ENCODE measurements at regions not wholly inside any gene's neighbourhood (a gene's known extent, or its start where the extent isn't known, plus 50 kb on each side); places are given as distances from the start of the nearest gene placed in this dataset.
A peak's percentile ranks its signal among the peaks of the same experiment; 100 is the strongest.
"Not testable (repeated sequence)": the region's sequence is repeated elsewhere in the genome, so short reads cannot be mapped to it uniquely, and the experiment has no call there.

GRCh38 chr19:20289186-20289585 is 122.2 kb downstream of the ZNF486 start:
- no peak for DNase-seq

DNA sequence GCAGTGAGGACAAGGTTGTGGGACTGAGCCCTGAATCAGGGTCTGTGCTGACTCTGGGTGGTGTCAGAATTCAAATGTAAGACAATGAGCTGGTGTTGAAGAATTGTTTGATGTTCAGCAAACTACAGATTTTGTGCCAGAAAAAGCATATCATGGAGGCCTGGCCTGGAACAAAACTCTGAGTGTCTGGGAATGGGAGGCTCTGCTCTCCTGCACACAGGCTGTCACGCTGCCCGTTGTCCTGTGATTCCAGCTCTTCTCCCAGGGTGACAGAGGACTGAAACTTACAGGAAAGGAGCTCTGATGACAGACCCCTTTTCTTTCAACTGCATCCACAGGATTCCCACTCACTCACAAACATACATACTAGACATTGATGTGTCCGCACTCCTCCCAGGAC is 120.1 kb downstream of the ZNF486 start:
- no peak for DNase-seq

DNA sequence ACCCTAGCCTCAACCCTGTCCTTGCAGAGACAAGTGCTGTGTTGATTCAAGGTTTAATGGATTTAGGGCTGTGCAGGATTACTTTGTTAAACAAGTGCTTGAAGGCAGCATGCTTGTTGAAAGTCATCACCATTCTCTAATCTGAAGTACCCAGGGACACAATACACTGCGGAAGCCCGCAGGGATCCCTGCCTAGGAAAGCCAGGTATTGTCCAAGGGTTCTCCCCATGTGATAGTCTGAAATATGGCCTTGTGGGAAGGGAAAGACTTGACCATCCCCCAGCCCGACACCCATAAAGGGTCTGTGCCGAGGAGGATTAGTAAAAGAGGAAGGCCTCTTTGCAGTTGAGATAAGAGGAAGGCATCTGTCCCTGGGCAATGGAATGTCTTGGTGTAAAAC is 118.9 kb downstream of the ZNF486 start:
- DNase-seq: not testable (repeated sequence)

DNA sequence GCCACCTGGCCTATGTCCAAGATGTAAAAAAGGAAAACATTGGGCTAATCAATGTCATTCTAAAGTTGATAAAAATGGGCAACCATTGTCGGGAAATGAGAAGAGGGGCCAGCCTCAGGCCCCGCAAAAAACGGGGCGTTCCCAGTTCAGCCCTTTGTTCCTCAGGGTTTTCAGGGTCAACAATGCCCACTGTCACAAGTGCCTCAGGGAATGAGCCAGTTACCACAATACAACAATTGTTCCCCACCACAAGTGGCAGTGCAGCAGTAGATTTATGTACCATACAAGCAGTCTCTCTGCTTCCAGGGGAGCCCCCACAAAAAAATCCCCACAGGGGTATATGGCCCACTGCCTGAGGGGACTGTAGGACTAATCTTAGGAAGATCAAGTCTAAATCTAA is 112.5 kb downstream of the ZNF486 start:
- no peak for DNase-seq

DNA sequence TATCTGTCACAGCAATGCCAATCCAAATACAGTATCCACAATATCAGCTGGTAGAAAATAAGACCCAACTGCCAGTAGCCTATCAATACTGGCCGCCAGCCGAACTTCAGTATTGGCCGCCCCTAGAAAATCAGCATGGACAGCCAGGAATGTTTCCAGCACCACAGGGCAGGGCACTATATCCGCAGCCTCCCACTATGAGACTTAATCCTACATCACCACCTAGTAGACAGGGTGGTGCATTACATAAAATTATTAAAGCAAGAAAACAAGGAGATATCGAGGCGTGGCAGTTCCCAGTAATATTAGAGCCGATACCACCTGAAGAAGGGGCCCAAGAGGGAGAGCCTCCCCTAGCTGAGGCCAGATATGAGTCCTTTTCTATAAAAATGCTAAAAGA is 111.3 kb downstream of the ZNF486 start:
- DNase-seq: peak in 3 of 4 experiments; percentile 21 to 48 (median 35)

GRCh38 chr19:20276732-20277082 is 109.7 kb downstream of the ZNF486 start:
- not testable (repeated sequence) for DNase-seq

- DNase-seq: no peak
These were observed 109.2 kb downstream of the ZNF486 start for GRCh38 chr19:20276011-20276731.

- no peak for DNase-seq
These were observed 107.0 kb downstream of the ZNF486 start for GRCh38 chr19:20273951-20274570.

GRCh38 chr19:20273376-20273775 is 106.4 kb downstream of the ZNF486 start:
- no peak for DNase-seq

DNA sequence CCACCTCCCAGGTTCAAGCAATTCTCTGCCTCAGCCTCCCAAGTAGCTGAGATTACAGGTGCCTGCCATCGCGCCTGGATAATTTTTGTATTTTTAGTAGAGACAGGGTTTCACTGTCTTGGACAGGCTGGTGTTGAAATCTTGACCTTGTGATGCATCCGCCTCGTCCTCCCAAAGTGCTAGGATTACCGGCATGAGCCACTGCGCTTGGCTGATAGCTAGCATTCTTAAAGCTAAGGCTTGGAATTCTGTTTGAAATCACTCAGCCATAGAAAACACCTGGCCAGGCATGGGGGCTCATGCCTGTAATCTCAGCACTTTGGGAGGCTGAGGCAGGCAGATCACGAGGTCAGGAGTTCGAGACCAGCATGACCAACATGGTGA is 105.6 kb downstream of the ZNF486 start:
- not testable (repeated sequence) for DNase-seq

DNA sequence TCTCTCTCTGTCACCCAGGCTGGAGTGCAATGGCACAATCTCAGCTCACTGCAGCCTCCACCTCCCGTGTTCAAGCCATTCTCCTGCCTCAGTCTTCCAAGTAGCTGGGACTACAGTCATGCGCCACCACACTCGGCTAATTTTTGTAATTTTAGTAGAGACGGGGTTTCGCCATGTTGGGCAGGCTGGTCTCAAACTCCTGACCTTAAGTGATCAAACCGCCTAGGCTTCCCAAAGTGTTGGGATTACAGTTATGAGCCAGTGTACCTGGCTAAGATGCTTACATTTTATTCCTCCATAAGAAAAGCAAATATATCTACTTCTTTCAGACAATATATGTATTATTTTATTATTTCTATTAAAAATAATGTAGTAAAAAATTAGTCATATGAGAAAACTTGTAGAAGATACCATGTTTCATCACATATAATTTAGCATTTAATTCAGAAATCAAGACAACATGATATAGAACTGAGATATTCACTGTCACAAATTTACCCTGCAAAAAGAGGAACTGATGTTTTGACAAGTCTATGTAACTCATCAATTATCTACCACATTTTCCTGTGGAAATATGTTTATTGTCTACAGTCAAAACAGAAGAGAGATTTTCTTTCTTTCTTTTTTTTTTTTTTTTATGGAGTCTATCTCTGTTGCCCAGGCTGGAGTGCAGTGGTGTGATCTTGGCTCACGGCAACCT is 105.1 kb downstream of the ZNF486 start:
- DNase-seq: not testable (repeated sequence)

DNA sequence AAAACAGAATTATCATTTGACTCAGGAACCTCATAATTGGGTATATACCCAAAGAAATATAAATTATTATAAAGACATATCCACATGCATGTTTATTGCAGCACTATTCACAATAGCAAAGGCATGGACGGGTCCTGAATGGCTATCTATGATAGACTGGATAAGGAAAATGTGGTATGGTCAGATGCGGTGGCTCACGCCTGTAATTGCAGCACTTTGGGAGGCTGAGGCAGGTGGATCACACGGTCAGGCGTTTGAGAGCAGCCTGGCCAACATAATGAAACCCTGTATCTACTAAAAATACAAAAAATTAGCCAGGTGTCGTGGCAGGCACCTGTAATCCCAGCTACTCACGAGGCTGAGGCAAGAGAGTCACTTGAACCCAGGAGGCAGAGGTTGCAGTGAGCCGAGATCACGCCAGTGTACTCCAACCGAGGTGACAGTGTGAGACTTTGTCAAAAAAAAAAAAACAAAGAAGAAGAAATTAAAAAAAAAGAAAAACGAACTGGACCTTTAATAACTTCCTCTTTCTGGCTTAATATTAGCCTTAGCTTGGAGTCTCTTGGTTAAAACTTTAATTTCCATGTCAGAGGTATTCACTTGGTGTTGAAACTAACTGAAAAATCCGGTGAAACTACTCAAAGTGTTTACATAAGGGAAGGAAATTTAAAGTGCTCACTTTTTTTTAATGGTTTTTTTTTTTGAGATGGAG is 104.4 kb downstream of the ZNF486 start:
- DNase-seq: no peak

GRCh38 chr19:20269461-20269860 is 102.4 kb downstream of the ZNF486 start:
- no peak for DNase-seq

GRCh38 chr19:20261513-20261912 is 94.5 kb downstream of the ZNF486 start:
- not testable (repeated sequence) for DNase-seq

GRCh38 chr19:20260738-20261137 is 93.7 kb downstream of the ZNF486 start:
- DNase-seq: not testable (repeated sequence)

GRCh38 chr19:20259615-20260014 is 92.6 kb downstream of the ZNF486 start:
- no peak for DNase-seq

GRCh38 chr19:20256606-20257005 is 89.6 kb downstream of the ZNF486 start:
- DNase-seq: no peak

GRCh38 chr19:20254121-20254520 is 87.1 kb downstream of the ZNF486 start:
- DNase-seq: no peak

- DNase-seq: no peak
These were observed 85.6 kb downstream of the ZNF486 start for GRCh38 chr19:20252613-20253012.

DNA sequence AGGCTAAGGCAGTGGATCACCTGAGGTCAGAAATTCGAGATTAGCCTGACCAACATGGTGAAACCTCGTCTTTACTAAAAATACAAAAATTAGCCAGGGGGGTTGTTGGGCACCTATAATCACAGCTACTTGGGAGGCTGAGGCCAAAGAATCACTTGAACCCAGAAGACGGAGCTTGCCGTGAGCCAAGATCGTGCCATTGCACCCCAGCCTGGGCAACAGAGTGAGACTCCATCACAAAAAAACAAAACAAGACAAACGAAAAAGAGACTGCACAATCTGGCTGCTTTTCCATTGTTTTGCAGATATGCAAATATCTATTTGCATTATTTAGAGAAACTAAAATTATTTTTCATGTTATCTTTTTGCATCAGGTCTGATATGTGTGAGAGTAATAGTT is 83.6 kb downstream of the ZNF486 start:
- DNase-seq: no peak

GRCh38 chr19:20250121-20250520 is 83.1 kb downstream of the ZNF486 start:
- DNase-seq: no peak
